Keratinocyte (primary cell): ENCODE measurements at regions not wholly inside any gene's neighbourhood (a gene's known extent, or its start where the extent isn't known, plus 50 kb on each side); places are given as distances from the start of the nearest gene placed in this dataset.

Experiments
- EZH2 ChIP-seq: IDR thresholded peaks from one replicate; pipeline ENCODE4 v1.6.1; 2012; ENCODE audit warnings: inconsistent platforms, mild to moderate bottlenecking, low read length, moderate library complexity
- TF ChIP-seq, protein P1 (sequence below), 3 experiments: IDR thresholded peaks in 1 of 3; conservative IDR thresholded peaks in 1 of 3; optimal IDR thresholded peaks in 1 of 3; 2 replicates in 2 of 3; 3 replicates in 1 of 3; pipeline versions ENCODE3 to v1.5.1; 2011; ENCODE audit warnings: low read length in 3 of 3, mild to moderate bottlenecking in 3 of 3, moderate library complexity in 2 of 3, control low read depth in 1 of 3, inconsistent platforms in 1 of 3; ENCODE audit not compliant: insufficient read depth in 2 of 3; ENCODE audit errors: extremely low read depth in 1 of 3

GRCh38 chr1:97976801-97977200, 56.0 kb upstream of the DPYD start:
- TF ChIP-seq, protein P1, sequence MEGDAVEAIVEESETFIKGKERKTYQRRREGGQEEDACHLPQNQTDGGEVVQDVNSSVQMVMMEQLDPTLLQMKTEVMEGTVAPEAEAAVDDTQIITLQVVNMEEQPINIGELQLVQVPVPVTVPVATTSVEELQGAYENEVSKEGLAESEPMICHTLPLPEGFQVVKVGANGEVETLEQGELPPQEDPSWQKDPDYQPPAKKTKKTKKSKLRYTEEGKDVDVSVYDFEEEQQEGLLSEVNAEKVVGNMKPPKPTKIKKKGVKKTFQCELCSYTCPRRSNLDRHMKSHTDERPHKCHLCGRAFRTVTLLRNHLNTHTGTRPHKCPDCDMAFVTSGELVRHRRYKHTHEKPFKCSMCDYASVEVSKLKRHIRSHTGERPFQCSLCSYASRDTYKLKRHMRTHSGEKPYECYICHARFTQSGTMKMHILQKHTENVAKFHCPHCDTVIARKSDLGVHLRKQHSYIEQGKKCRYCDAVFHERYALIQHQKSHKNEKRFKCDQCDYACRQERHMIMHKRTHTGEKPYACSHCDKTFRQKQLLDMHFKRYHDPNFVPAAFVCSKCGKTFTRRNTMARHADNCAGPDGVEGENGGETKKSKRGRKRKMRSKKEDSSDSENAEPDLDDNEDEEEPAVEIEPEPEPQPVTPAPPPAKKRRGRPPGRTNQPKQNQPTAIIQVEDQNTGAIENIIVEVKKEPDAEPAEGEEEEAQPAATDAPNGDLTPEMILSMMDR (optimal IDR thresholded peaks at IDR 0.05 in 1 of 3, IDR thresholded peaks at IDR 0.05 in 1 of 3, conservative IDR thresholded peaks at IDR 0.05 in 1 of 3; ENCODE audit: extremely low read depth in 1 of 3, insufficient read depth in 2 of 3, low read length in 3 of 3) = no peak
- no peak for TF ChIP-seq EZH2
